ENCODE measurements at regions not wholly inside any gene's neighbourhood (a gene's known extent, or its start where the extent isn't known, plus 50 kb on each side); places are given as distances from the start of the nearest gene placed in this dataset.
"Not testable (repeated sequence)": the region's sequence is repeated elsewhere in the genome, so short reads cannot be mapped to it uniquely, and the experiment has no call there.

DNA sequence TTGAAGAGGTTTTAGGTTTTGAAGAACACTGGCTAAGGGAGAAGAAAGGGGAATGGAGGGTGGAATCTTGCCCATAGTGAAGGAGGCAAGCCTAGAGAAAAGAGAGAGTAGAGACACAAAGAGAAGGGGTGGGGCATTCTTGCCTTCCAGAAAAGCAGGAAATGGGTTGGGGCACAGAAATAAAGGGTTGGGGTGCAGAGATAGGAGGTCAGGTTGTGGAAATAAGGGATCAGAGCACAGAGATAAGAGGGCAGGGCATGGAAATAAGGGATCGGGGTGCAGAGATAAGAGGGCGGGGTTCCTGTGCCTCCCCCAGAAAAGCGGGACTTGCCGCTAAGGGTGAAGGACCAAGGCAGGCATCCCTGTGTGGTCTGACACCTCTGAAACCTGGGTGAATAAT, 69.9 kb downstream of the ALG1L2 start:
- peak overlapping the region in 2 of 7 donors; percentile 29 to 51 for H3K27ac Mint-ChIP-seq
- DNase-seq; H3K4me1 Mint-ChIP-seq; CTCF ChIA-PET (ENCODE audit: partially characterized antibody); H3K4me1 ChIP-seq (ENCODE audit: insufficient read depth, low read length); H3K36me3 ChIP-seq (ENCODE audit: insufficient read depth, low read length); H3K9me3 Mint-ChIP-seq; H3K36me3 Mint-ChIP-seq; H3K27me3 Mint-ChIP-seq; H3K9me3 ChIP-seq (ENCODE audit: control insufficient read depth in 1 of 2, low read length in 2 of 2); H3K27me3 ChIP-seq (ENCODE audit: insufficient read depth, low read length); intact Hi-C loops (cut with micrococcal nuclease); H3K27ac ChIP-seq (ENCODE audit: low read depth, low read length); H3K4me3 Mint-ChIP-seq; H3K4me3 ChIP-seq (ENCODE audit: low read length in 2 of 2); POLR2A ChIA-PET (ENCODE audit: partially characterized antibody): not testable (repeated sequence)

DNA sequence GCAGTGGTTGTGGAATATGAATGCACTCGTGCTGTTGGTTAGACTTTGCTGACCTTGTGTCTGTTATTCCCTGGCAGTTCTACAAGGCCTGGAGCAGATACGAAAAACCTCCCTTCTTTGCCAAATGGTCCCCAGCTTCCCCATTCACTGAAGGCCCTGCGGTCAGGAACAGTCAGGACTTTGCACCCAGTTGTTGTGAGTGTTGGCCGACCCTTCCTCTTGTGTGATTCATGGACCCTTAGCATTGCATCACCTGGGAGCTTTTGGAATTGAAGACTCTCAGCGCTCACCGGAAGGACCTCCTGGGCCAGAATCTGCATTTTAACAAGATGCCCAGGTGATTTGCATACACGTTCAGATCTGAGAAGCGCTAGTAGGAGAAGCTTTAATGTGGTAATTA, 71.6 kb downstream of the ALG1L2 start:
- H3K27ac Mint-ChIP-seq; H3K9me3 Mint-ChIP-seq; intact Hi-C loops (cut with micrococcal nuclease); DNase-seq; H3K27ac ChIP-seq (ENCODE audit: low read depth, low read length); H3K36me3 Mint-ChIP-seq; H3K27me3 Mint-ChIP-seq; H3K4me1 ChIP-seq (ENCODE audit: insufficient read depth, low read length); CTCF ChIA-PET (ENCODE audit: partially characterized antibody); H3K4me3 Mint-ChIP-seq; H3K4me3 ChIP-seq (ENCODE audit: low read length in 2 of 2); H3K4me1 Mint-ChIP-seq; H3K36me3 ChIP-seq (ENCODE audit: insufficient read depth, low read length); H3K27me3 ChIP-seq (ENCODE audit: insufficient read depth, low read length); POLR2A ChIA-PET (ENCODE audit: partially characterized antibody); H3K9me3 ChIP-seq (ENCODE audit: control insufficient read depth in 1 of 2, low read length in 2 of 2): not testable (repeated sequence)

DNA sequence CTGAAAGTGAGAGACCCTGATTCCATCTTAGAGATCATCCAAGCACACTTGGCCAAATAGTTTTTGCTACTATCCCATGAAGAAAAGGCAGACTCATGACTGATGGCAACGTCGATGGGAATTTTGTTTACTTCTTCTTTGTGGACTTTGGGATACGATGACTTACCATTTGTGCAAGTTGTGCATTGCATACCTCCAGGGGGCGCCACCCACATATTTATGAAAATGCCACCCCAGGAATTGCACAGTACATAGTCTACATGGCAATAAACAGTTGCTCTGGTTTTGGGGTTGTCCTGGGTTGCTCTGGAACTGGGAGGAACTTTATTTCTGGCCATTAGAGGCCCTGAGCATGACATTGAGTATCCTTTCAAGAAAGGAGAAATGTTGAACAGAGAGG, 73.8 kb downstream of the ALG1L2 start:
- H3K27ac Mint-ChIP-seq; H3K4me1 ChIP-seq (ENCODE audit: insufficient read depth, low read length); H3K9me3 ChIP-seq (ENCODE audit: control insufficient read depth in 1 of 2, low read length in 2 of 2); H3K27ac ChIP-seq (ENCODE audit: low read depth, low read length); H3K36me3 Mint-ChIP-seq; H3K4me1 Mint-ChIP-seq; H3K36me3 ChIP-seq (ENCODE audit: insufficient read depth, low read length); H3K27me3 Mint-ChIP-seq; intact Hi-C loops (cut with micrococcal nuclease); H3K9me3 Mint-ChIP-seq; H3K4me3 ChIP-seq (ENCODE audit: low read length in 2 of 2); POLR2A ChIA-PET (ENCODE audit: partially characterized antibody); H3K27me3 ChIP-seq (ENCODE audit: insufficient read depth, low read length); CTCF ChIA-PET (ENCODE audit: partially characterized antibody); H3K4me3 Mint-ChIP-seq: not testable (repeated sequence)
- peak in 3 of 5 donors; percentile 11 to 24 (median 20) for DNase-seq

DNA sequence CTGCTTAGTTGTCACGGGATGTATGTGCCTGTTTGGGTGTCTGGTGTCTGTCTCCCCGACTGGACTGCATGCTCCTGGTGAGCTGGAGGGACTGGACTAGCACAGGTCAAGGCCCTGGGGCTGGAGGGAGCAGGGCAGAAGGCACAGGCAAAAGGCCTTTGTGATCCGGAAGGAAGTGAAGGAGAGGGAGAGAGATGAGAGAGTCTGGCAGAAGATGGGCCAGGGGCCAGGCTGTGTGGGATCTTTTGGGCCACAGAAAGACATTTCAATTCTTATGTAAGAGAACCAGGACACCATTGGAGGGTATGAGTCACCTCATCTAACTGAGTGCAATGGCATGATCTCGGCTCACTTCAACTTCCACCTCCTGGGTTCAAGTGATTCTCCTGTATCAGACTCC, 85.2 kb downstream of the ALG1L2 start:
- CTCF ChIA-PET (ENCODE audit: partially characterized antibody): not testable (repeated sequence)

DNA sequence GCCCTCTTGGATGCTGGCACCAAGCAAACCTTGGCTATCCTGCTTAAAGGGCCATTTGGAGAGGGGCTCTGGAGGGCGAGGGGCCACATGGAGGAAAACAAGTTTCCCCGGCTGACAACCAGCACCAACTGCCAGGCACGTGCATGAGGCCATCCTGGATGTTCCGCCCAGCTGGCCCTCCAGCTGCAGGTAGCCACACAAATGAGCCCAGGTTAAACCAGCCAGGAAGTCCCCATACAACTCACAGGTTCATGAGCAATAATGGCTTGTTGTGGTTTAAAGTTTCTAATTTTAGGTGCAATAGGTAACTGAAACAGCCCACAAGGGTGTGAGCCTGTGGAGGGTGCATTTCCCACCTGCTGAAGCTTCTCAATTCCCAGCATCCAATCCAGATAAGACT, 93.6 kb downstream of the ALG1L2 start:
- DNase-seq; H3K27me3 ChIP-seq (ENCODE audit: insufficient read depth, low read length); H3K27ac Mint-ChIP-seq; H3K36me3 ChIP-seq (ENCODE audit: insufficient read depth, low read length); H3K27me3 Mint-ChIP-seq; H3K9me3 Mint-ChIP-seq; H3K27ac ChIP-seq (ENCODE audit: low read depth, low read length); H3K4me3 Mint-ChIP-seq; H3K4me3 ChIP-seq (ENCODE audit: low read length in 2 of 2); CTCF ChIA-PET (ENCODE audit: partially characterized antibody); H3K36me3 Mint-ChIP-seq; H3K9me3 ChIP-seq (ENCODE audit: control insufficient read depth in 1 of 2, low read length in 2 of 2); POLR2A ChIA-PET (ENCODE audit: partially characterized antibody): not testable (repeated sequence)
- H3K4me1 ChIP-seq (ENCODE audit: insufficient read depth, low read length): peaks cover 12% of the 10 kb centered on the region
- intact Hi-C loops (cut with micrococcal nuclease): loop anchor here (10.0 kb wide), 1 partner anchor 570 kb away; the partner anchor contains the start of gene PIK3R4
- peaks cover 17 to 25% (median 18%) of the 10 kb centered on the region in 4 donors for H3K4me1 Mint-ChIP-seq

More for the DNA sequence above, 85.2 kb downstream of the ALG1L2 start:
- H3K36me3 ChIP-seq (ENCODE audit: insufficient read depth, low read length); DNase-seq; H3K27me3 Mint-ChIP-seq; H3K4me1 ChIP-seq (ENCODE audit: insufficient read depth, low read length); H3K27me3 ChIP-seq (ENCODE audit: insufficient read depth, low read length); H3K27ac Mint-ChIP-seq; H3K9me3 ChIP-seq (ENCODE audit: control insufficient read depth in 1 of 2, low read length in 2 of 2); H3K36me3 Mint-ChIP-seq; H3K4me3 Mint-ChIP-seq; H3K4me1 Mint-ChIP-seq; H3K9me3 Mint-ChIP-seq; intact Hi-C loops (cut with micrococcal nuclease); H3K4me3 ChIP-seq (ENCODE audit: low read length in 2 of 2); H3K27ac ChIP-seq (ENCODE audit: low read depth, low read length); POLR2A ChIA-PET (ENCODE audit: partially characterized antibody): not testable (repeated sequence)

DNA sequence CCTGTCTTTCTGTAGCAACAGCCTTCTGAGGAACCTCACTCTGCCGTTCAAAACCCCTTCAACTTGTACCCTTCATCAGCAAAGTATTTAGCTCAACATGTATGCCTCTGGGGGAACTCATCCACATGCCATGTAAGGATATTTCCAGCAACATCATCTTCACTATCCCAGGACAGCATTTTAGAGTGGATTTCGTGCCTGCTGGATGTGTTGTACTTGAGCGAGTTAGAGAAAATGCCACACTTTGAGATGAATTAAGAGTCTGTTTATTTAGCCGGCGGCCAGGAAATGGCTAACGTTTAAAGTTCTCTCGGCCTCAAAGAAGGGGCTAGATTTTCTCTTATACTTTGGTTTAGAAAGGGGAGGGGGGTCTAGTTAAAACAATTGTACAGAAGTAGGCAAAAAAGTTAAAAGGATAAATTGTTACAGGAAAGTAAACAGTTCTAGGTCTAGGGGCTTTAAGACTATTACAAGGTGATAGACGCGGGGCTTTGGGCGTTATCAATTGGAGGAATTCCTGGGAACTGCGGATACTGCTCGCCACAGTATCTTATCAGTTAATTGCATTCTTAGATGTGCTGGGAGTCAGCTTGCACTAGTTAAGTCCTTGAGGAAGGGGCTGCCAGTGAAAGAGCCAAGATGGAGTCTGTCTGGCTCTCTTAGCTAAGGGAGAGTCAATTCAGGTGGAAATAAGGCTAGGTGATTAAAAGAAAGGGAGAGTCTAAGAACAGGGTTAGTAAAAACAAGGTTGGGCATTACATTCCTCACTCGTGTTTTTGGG, 95.0 kb downstream of the ALG1L2 start:
- H3K4me3 Mint-ChIP-seq; H3K36me3 Mint-ChIP-seq; DNase-seq; H3K27me3 Mint-ChIP-seq; H3K9me3 ChIP-seq (ENCODE audit: control insufficient read depth in 1 of 2, low read length in 2 of 2); H3K27me3 ChIP-seq (ENCODE audit: insufficient read depth, low read length); POLR2A ChIA-PET (ENCODE audit: partially characterized antibody); H3K4me3 ChIP-seq (ENCODE audit: low read length in 2 of 2); H3K27ac ChIP-seq (ENCODE audit: low read depth, low read length); H3K36me3 ChIP-seq (ENCODE audit: insufficient read depth, low read length); H3K9me3 Mint-ChIP-seq; CTCF ChIA-PET (ENCODE audit: partially characterized antibody): not testable (repeated sequence)
- H3K4me1 ChIP-seq (ENCODE audit: insufficient read depth, low read length): peaks cover 14% of the 10 kb centered on the region
- intact Hi-C loops (cut with micrococcal nuclease): loop anchor here (10.0 kb wide), 1 partner anchor 568 kb away; the partner anchor contains the start of gene PIK3R4
- Mint-ChIP-seq H3K4me1 (peaks cover 19 to 26% (median 19%) of the 10 kb centered on the region in 4 donors), H3K27ac (peak overlapping the region in 2 of 7 donors; percentile 24 to 49)

DNA sequence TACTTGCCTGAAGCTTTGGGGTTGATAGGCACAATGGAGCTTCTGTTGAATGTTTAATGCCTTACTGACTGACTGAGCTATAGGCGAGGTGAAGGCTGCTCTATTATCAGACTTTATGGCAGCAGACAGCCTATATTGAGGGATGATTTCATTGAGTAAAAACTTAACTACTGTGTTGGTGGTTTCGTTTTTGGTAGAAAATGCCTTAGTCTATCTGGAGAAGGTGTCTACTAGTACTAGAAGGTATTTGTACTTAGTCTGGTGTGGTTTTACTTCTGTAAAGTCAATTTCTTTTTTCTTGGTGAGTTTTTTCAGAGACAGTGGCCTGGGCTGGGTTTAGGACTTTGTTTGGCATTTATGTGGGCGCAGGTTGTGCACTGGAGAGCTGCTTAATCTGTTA, 97.2 kb downstream of the ALG1L2 start:
- CTCF ChIA-PET (ENCODE audit: partially characterized antibody); H3K36me3 Mint-ChIP-seq; H3K27me3 ChIP-seq (ENCODE audit: insufficient read depth, low read length); H3K36me3 ChIP-seq (ENCODE audit: insufficient read depth, low read length); H3K9me3 ChIP-seq (ENCODE audit: control insufficient read depth in 1 of 2, low read length in 2 of 2); H3K9me3 Mint-ChIP-seq; H3K27me3 Mint-ChIP-seq; H3K4me3 ChIP-seq (ENCODE audit: low read length in 2 of 2): not testable (repeated sequence)
- peak overlapping the region; percentile 58 for H3K27ac ChIP-seq (ENCODE audit: low read depth, low read length)
- intact Hi-C loops (cut with micrococcal nuclease): loop anchor here (1.0 to 10.0 kb wide), 2 partner anchors 68 to 566 kb away; partner anchors contain the start of gene PIK3R4
- POLR2A ChIA-PET (ENCODE audit: partially characterized antibody): interaction anchor here (1.2 to 1.4 kb wide), 3 partner anchors 67 to 848 kb away, joined by 4 to 10 read pairs (median 4); partner anchors contain the start of genes ASTE1, ATP2C1 and NEK11
- Mint-ChIP-seq H3K27ac (peak overlapping the region; percentile 87 to 99 (median 96)), H3K4me3 (peak overlapping the region; percentile 74 to 94 (median 83)), H3K4me1 (peaks cover 19 to 26% (median 19%) of the 10 kb centered on the region in 4 donors)
- peak in 4 of 5 donors; percentile 7 to 11 (median 9) for DNase-seq
- peaks cover 14% of the 10 kb centered on the region for H3K4me1 ChIP-seq (ENCODE audit: insufficient read depth, low read length)

All from CD4-positive, alpha-beta memory T cell (primary cell).